GM12878 (cell line): ENCODE measurements at regions not wholly inside any gene's neighbourhood (a gene's known extent, or its start where the extent isn't known, plus 50 kb on each side); places are given as distances from the start of the nearest gene placed in this dataset.

ENCODE experiments used
- ATAC-seq: fragments of 200-7000 bp; cut with Tn5 transposase; 3 replicates; pipeline ENCODE4 v1.9.1; 2020; ENCODE audit warnings: mild to moderate bottlenecking, moderate library complexity
- BruUV-seq: library from RNA; stranded (reverse); fragments of 400-500 nt; replicated peaks from 2 replicates; lab custom pipeline; 2021; lab: Mats Ljungman, UMichigan
- CTCF ChIA-PET: fragments of 300-600 bp; sonication (Branson Sonifier 250); formaldehyde crosslinking; extraction: SDS; loops from one replicate; lab custom pipeline; 2021; ENCODE audit warnings: inconsistent platforms; lab: Yijun Ruan, JAX
- POLR2A ChIA-PET: fragments of 350-600 bp; formaldehyde crosslinking; extraction: SDS; loops from one replicate; lab custom pipeline; 2021; ENCODE audit warnings: inconsistent platforms; lab: Charles Lee
- RAD21 ChIA-PET: fragments of 300-600 bp; sonication (Branson Sonifier 250); formaldehyde crosslinking; loops from one replicate; lab custom pipeline; 2023; ENCODE audit warnings: antibody characterized with exemption; ENCODE audit not compliant: unreplicated experiment; lab: Charles Lee
- SMC1A ChIA-PET: fragments of 300-600 bp; sonication (Branson Sonifier 250); formaldehyde crosslinking; loops from one replicate; lab custom pipeline; 2023; ENCODE audit not compliant: unreplicated experiment, uncharacterized antibody; lab: Charles Lee
- DNase-seq: peaks from one replicate; pipeline ENCODE4 v3.0.0-alpha.2; 2011; ENCODE audit warnings: low read depth, low spot score
- FAIRE-seq: peaks from 3 replicates; lab custom pipeline; 2011; peaks lifted over from hg19 to GRCh38; lab: Jason Lieb, UNC
- H2AFZ ChIP-seq: 2 replicates; pipeline ENCODE4 v1.6.0; 2011; ENCODE audit warnings: low read depth, low read length, control low read depth; ENCODE audit not compliant: control insufficient read depth
- H3K27ac ChIP-seq: 2 replicates; pipeline ENCODE4 v1.5.1; 2011; ENCODE audit warnings: control low read depth; ENCODE audit not compliant: control insufficient read depth, insufficient read depth
- H3K27me3 ChIP-seq, 2 experiments: replicated peaks in 1 of 2; 2 replicates each; pipeline versions ENCODE4 v1.6.0 to v1.6.1; 2011; ENCODE audit warnings: low read length in 1 of 2; ENCODE audit not compliant: control insufficient read depth in 2 of 2, insufficient read depth in 2 of 2
- H3K36me3 ChIP-seq, 2 experiments: 2 replicates each; pipeline ENCODE4 v1.5.1; 2011; ENCODE audit warnings: low read length in 1 of 2; ENCODE audit not compliant: control insufficient read depth in 2 of 2, insufficient read depth in 2 of 2
- H3K4me1 ChIP-seq: 2 replicates; pipeline ENCODE4 v1.6.1; 2011; ENCODE audit warnings: mild to moderate bottlenecking, low read length, moderate library complexity, mixed read lengths; ENCODE audit not compliant: control insufficient read depth, insufficient read depth
- H3K4me2 ChIP-seq: 2 replicates; pipeline ENCODE4 v1.6.0; 2011; ENCODE audit warnings: control low read depth; ENCODE audit not compliant: control insufficient read depth, insufficient read depth
- H3K4me3 ChIP-seq: fragments of 200-600 bp; sonication (generic); 2 replicates; pipeline ENCODE4 v1.5.1; 2016
- H3K79me2 ChIP-seq: 2 replicates; pipeline ENCODE4 v1.6.0; 2011; ENCODE audit warnings: low read length; ENCODE audit not compliant: control insufficient read depth, insufficient read depth
- H3K9ac ChIP-seq: 2 replicates; pipeline ENCODE4 v1.8.0; 2011; ENCODE audit warnings: low read length, control low read depth, mixed read lengths; ENCODE audit not compliant: control insufficient read depth, insufficient read depth
- H3K9me3 ChIP-seq: replicated peaks from 3 replicates; pipeline ENCODE4 v1.5.1; 2011; ENCODE audit warnings: mild to moderate bottlenecking, low read length; ENCODE audit not compliant: control insufficient read depth, insufficient read depth
- H4K20me1 ChIP-seq: 2 replicates; pipeline ENCODE4 v1.6.0; 2011; ENCODE audit not compliant: control insufficient read depth, insufficient read depth
- CBX3 ChIP-seq: fragments of 200-600 bp; sonication (generic); IDR thresholded peaks from 2 replicates; pipeline ENCODE4 v1.6.1; 2016; ENCODE audit warnings: low read depth, borderline replicate concordance
- CBX5 ChIP-seq: sonication (generic); IDR thresholded peaks from 2 replicates; pipeline ENCODE4 v1.6.1; 2016; ENCODE audit warnings: low read depth, moderate library complexity, mild to moderate bottlenecking, inconsistent platforms
- CHD4 ChIP-seq: fragments of 200-600 bp; sonication (generic); IDR thresholded peaks from 2 replicates; pipeline ENCODE4 v1.6.1; 2016; ENCODE audit warnings: mild to moderate bottlenecking
- FOXM1 ChIP-seq: IDR thresholded peaks from 2 replicates; pipeline ENCODE4 v1.6.1; 2012; ENCODE audit warnings: low read depth, mild to moderate bottlenecking, inconsistent platforms, low read length, moderate library complexity
- GATAD2B ChIP-seq: fragments of 450-650 bp; conservative IDR thresholded peaks from 2 replicates; pipeline ENCODE4 v1.6.1; 2017; ENCODE audit warnings: low read depth, mild to moderate bottlenecking, moderate library complexity
- HDGF ChIP-seq: fragments of 450-650 bp; IDR thresholded peaks from 2 replicates; pipeline ENCODE4 v1.6.1; 2016; ENCODE audit warnings: antibody characterized with exemption
- KDM1A ChIP-seq: fragments of 200-600 bp; sonication (generic); IDR thresholded peaks from 2 replicates; pipeline ENCODE4 v1.6.1; 2016; ENCODE audit warnings: borderline replicate concordance
- RCOR1 ChIP-seq: conservative IDR thresholded peaks from 2 replicates; pipeline ENCODE4 v1.6.1; 2012; ENCODE audit warnings: low read depth, low read length, improper control_type of control experiment
- SMAD1 ChIP-seq: fragments of 450-650 bp; IDR thresholded peaks from 2 replicates; pipeline ENCODE4 v1.6.1; 2018; ENCODE audit warnings: mild to moderate bottlenecking, low read depth; ENCODE audit not compliant: partially characterized antibody
- SPI1 ChIP-seq: IDR thresholded peaks from 2 replicates; pipeline ENCODE4 v1.6.1; 2011; ENCODE audit warnings: low read depth, mild to moderate bottlenecking, low read length, moderate library complexity, borderline replicate concordance; ENCODE audit not compliant: insufficient read depth
- SRF ChIP-seq, 2 experiments: IDR thresholded peaks; 2 replicates each; pipeline ENCODE4 v1.6.1; 2011; ENCODE audit warnings: low read depth in 2 of 2, low read length in 2 of 2, mild to moderate bottlenecking in 1 of 2, moderate library complexity in 1 of 2
- STAT3 ChIP-seq: IDR thresholded peaks from 2 replicates; pipeline ENCODE4 v1.6.1; 2011; ENCODE audit warnings: low read depth, low read length, improper control_type of control experiment
- WRNIP1 ChIP-seq: IDR thresholded peaks from 2 replicates; pipeline ENCODE4 v1.6.1; 2011; ENCODE audit warnings: low read depth, low read length, improper control_type of control experiment, borderline replicate concordance
- YBX1 ChIP-seq: fragments of 450-650 bp; IDR thresholded peaks from 2 replicates; pipeline ENCODE4 v1.6.1; 2016; ENCODE audit warnings: antibody characterized with exemption
- ZNF24 ChIP-seq: fragments of 450-650 bp; IDR thresholded peaks from 2 replicates; pipeline ENCODE4 v1.6.1; 2017; ENCODE audit warnings: antibody characterized with exemption, mild to moderate bottlenecking
- ZNF384 ChIP-seq: IDR thresholded peaks from 2 replicates; pipeline ENCODE4 v1.6.1; 2012; ENCODE audit warnings: low read depth, mild to moderate bottlenecking, low read length, improper control_type of control experiment, borderline replicate concordance
- WGBS: methylation state at CpG from one replicate; pipeline ENCODE4 v1.1.6; 2016; ENCODE audit warnings: low lambda C conversion rate; ENCODE audit not compliant: insufficient replicate concordance, insufficient coverage; ENCODE audit errors: missing lambda C conversion rate; 5-methylcytosine and 5-hydroxymethylcytosine counted together
- in situ Hi-C: fragments of 300-500 bp; cut with MboI; formaldehyde crosslinking; loops from 9 replicates; pipeline ENCODE4 v1.14.3; 2018; ENCODE audit warnings: mixed read lengths
- intact Hi-C: fragments of 100-400 bp; cut with micrococcal nuclease; formaldehyde crosslinking; loops from one replicate; pipeline ENCODE4 v1.14.2; 2022; ENCODE audit not compliant: unreplicated experiment
- TF ChIP-seq, protein P1 (sequence below): fragments of 450-650 bp; formaldehyde crosslinking; IDR thresholded peaks from 2 replicates; pipeline ENCODE4 v1.5.0; 2022; ENCODE audit warnings: mild to moderate bottlenecking, missing genetic modification characterization

DNA sequence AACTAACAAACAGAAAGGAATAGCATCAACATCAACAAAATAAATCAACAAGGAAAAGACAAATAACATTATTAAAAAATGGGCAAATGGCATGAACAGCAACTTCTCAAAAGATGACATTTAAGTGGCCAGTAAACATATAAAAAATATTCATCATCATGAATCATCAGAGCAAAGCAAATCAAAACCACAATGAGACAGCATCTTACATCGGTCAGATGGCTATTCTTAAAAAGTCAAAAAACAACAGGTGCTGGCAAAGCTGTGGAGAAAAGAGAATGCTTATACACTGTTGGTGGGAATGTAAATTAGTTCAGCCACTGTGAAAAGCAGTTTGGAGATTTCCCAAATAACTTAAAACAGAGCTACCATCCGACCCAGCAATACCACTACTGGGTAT is 327.1 kb downstream of the CMPK2 start:
- ChIA-PET RAD21 (no interaction called here), POLR2A (no interaction called here), SMC1A (no interaction called here), CTCF (no interaction called here)
- Histone ChIP-seq H3K9me3 (no peaks in the 10 kb centered on the region), H3K79me2 (no peaks in the 10 kb centered on the region), H3K4me2 (no peak overlapping the region), H4K20me1 (no peaks in the 10 kb centered on the region), H3K27me3 (peaks cover 0 to 3% of the 10 kb centered on the region in 2 experiments; a peak in 1 of 4 replicates), H3K36me3 (no peaks in the 10 kb centered on the region), H3K4me3 (no peak overlapping the region), H2AFZ (no peak overlapping the region), H3K9ac (no peak overlapping the region), H3K27ac (no peak overlapping the region), H3K4me1 (no peaks in the 10 kb centered on the region)
- no TSS peak for BruUV-seq
- ATAC-seq (no peak), DNase-seq (no peak), FAIRE-seq (no peak)
- intact Hi-C loops = no loop called here
- TF ChIP-seq RCOR1 (no peak), SRF (IDR thresholded peaks at IDR 0.05; ENCODE audit: low read depth in 2 of 2, low read length in 2 of 2) (no peak), GATAD2B (no peak), KDM1A (no peak), HDGF (no peak), STAT3 (no peak), WRNIP1 (no peak), ZNF384 (no peak), FOXM1 (no peak), SPI1 (no peak), CBX3 (no peak), CBX5 (no peak), YBX1 (no peak), ZNF24 (no peak), SMAD1 (no peak), CHD4 (no peak)
- TF ChIP-seq, protein P1, sequence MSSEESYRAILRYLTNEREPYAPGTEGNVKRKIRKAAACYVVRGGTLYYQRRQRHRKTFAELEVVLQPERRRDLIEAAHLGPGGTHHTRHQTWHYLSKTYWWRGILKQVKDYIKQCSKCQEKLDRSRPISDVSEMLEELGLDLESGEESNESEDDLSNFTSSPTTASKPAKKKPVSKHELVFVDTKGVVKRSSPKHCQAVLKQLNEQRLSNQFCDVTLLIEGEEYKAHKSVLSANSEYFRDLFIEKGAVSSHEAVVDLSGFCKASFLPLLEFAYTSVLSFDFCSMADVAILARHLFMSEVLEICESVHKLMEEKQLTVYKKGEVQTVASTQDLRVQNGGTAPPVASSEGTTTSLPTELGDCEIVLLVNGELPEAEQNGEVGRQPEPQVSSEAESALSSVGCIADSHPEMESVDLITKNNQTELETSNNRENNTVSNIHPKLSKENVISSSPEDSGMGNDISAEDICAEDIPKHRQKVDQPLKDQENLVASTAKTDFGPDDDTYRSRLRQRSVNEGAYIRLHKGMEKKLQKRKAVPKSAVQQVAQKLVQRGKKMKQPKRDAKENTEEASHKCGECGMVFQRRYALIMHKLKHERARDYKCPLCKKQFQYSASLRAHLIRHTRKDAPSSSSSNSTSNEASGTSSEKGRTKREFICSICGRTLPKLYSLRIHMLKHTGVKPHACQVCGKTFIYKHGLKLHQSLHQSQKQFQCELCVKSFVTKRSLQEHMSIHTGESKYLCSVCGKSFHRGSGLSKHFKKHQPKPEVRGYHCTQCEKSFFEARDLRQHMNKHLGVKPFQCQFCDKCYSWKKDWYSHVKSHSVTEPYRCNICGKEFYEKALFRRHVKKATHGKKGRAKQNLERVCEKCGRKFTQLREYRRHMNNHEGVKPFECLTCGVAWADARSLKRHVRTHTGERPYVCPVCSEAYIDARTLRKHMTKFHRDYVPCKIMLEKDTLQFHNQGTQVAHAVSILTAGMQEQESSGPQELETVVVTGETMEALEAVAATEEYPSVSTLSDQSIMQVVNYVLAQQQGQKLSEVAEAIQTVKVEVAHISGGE (CRISPR knock-in tag) = no peak
- 20% methylated on average over 2 of the region's 2 CpGs for WGBS
- in situ Hi-C loops = no loop called here
